Fibroblast of mammary gland (primary cell): ENCODE measurements at regions not wholly inside any gene's neighbourhood (a gene's known extent, or its start where the extent isn't known, plus 50 kb on each side); places are given as distances from the start of the nearest gene placed in this dataset.

Experiments
- DNase-seq: peaks from one replicate; pipeline ENCODE4 v3.0.0-alpha.2; 2010; ENCODE audit warnings: low read depth
- H3K4me3 ChIP-seq: 2 replicates; pipeline ENCODE4 v1.5.1; 2011; ENCODE audit warnings: low read depth, mild to moderate bottlenecking, low read length, moderate library complexity; ENCODE audit not compliant: control insufficient read depth
- TF ChIP-seq, protein P1 (sequence below): conservative IDR thresholded peaks from 2 replicates; pipeline ENCODE4 v1.5.1; 2011; ENCODE audit warnings: low read depth, low read length, inconsistent platforms; ENCODE audit not compliant: control insufficient read depth, insufficient read depth

DNA sequence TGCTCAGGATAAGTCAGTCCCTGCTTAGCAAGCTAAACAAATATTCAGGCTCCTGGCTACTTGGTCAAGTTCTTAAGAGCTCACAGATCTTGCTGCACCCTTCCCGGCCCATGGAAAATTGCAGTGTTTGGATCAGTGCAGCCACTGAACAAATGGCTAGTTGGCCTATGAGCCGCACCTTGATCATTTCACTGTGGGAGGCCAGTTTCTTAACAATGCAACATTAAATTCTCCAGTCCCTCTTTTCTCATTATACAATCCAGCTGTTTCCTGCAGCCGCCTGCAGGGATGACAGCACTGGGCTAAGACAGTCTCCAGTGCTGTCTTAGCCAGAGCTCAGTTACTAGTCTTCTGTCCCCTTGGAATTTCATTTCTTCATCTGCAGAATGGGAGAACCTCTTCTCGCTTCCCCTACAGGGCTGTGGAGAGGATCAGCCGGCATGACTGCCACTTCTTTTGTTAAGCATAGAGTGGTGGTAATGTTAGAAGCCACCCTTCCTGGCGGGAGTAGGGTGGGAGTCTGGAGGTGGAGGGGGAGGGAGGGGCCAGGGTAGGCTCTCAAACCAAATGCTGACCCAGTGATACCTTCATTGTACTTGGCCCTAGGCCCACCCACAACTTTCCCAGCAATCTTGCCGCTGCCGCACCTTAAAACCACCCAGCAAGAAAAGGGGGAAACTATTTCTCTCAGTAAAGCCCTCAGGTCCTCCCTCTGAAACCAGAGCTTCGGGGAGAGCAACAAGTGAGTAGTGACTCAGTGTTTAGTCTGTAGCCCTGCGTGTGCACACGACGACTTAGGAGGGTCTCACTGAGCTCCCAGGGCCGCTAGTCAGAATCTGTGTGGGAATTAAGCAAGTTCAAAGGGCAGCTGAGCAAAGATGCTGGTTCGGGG lies 145.7 kb downstream of the NUAK1 start:
- H3K4me3 ChIP-seq: no peak overlapping the region
- TF ChIP-seq, protein P1, sequence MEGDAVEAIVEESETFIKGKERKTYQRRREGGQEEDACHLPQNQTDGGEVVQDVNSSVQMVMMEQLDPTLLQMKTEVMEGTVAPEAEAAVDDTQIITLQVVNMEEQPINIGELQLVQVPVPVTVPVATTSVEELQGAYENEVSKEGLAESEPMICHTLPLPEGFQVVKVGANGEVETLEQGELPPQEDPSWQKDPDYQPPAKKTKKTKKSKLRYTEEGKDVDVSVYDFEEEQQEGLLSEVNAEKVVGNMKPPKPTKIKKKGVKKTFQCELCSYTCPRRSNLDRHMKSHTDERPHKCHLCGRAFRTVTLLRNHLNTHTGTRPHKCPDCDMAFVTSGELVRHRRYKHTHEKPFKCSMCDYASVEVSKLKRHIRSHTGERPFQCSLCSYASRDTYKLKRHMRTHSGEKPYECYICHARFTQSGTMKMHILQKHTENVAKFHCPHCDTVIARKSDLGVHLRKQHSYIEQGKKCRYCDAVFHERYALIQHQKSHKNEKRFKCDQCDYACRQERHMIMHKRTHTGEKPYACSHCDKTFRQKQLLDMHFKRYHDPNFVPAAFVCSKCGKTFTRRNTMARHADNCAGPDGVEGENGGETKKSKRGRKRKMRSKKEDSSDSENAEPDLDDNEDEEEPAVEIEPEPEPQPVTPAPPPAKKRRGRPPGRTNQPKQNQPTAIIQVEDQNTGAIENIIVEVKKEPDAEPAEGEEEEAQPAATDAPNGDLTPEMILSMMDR: no peak
- DNase-seq: no peak

DNA sequence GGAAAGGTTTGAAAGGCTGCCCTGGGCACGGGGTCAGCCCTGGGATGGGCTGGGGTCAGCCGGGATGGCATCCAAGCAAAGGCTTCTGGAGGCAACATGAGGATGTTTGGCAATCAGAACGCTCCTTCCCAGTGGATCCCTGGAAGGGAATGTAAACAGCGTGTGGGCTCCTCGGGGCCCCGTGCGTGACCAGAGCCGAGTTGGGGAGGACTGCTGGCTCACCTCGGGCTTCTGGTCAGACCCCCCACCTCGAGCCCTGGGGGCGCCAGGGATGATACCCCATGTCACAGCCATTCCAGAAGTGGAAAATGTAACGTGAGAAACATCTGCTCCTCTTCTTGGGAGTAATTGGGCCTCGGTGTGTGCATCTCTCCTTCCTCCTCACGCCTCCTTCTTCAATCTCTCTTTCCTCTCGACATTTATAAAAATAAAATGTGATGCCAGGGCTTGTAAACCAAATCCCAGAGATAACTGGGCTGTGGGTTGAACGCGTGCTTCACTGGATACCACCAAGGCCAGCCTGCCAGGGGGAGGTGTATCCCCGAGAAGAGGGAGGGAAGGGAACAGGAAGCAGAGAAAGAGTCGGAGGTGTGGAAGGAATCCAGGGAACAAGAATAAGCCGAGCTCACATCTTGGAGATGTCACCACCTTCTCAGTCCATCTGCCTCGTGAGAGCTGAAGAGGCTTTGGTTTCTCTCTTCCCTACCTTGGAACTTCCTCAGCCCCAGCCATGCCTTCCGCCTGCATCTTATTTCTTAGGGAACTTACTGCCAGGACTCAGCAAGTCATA lies 144.8 kb downstream of the NUAK1 start:
- DNase-seq: no peak
- H3K4me3 ChIP-seq: no peak overlapping the region
- TF ChIP-seq, protein P1: no peak

DNA sequence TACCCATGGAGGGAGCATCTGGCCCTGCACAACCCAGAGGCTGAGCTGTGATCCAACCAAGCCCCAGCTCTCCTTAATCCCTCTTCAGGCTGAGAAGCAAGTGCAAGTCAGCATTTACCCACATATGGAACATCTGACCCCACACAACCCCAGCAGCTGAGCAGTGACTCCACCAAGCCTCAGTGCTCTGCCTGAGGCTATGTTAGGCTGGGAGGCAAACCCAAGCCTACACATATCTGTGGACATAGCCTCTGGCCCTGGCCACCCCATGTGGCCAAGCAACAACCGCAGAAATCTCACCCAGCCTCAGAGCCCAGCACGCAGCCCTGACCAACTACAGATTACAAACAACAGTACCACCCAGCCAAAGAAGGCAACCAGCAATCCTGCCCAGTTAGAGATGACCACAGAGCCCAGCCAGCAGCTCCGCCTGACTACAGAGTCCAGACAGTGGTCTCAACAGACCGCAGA lies 142.8 kb downstream of the NUAK1 start:
- H3K4me3 ChIP-seq: no peak overlapping the region
- TF ChIP-seq, protein P1: no peak
- no peak for DNase-seq

DNA sequence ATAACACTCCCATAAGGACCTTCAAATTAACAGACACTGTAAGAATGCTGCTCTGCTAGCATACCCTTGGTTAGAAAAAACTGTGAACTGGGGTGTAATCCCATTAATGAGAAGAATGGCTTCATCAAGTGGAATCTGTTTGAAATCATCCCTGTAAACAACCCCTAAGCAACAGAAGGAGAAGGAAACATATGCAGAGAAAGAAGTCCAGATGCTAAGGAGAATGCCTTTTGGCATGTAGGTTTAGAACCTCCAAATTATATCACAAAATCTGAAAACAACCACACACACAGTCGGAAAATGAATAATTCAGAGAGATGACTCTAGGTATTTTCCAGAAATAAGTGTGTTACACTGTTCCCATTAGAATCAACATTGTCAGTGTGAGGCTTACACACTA lies 140.2 kb downstream of the NUAK1 start:
- TF ChIP-seq, protein P1: no peak
- H3K4me3 ChIP-seq: no peak overlapping the region
- DNase-seq: no peak

DNA sequence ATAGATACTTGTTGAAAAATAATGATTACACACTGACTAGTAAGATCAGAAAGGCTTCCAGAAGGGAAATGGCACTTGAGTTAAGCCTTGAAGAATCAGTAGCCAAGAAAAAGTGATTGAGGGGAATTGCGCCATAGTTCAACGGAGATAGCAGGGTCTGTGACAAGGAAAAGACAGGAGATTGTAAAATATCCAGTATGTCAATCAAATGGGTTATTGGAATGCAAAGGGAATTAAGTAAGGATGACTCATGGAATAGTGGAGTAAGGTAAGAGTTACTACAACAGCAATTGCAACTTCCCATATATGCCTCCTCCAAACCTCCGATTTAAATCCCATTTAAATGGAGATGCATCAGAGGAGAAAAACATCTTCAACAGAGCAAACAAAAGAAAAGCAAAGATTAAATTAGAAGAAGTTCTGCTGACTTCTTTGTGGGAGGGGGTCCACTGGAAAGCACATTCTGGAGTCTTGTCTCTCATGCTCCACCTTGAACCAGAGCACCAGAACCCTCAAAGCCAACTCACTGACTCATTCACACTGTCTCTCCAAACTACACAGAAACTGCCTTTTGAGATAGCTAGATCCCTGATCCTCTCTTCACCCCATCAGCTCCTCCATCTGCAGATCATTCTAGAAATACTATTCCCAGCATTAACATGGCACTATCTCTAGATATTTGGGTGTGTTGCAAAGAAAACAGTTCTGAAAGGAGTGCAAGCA lies 138.2 kb downstream of the NUAK1 start:
- H3K4me3 ChIP-seq: no peak overlapping the region
- DNase-seq: no peak
- TF ChIP-seq, protein P1: no peak

DNA sequence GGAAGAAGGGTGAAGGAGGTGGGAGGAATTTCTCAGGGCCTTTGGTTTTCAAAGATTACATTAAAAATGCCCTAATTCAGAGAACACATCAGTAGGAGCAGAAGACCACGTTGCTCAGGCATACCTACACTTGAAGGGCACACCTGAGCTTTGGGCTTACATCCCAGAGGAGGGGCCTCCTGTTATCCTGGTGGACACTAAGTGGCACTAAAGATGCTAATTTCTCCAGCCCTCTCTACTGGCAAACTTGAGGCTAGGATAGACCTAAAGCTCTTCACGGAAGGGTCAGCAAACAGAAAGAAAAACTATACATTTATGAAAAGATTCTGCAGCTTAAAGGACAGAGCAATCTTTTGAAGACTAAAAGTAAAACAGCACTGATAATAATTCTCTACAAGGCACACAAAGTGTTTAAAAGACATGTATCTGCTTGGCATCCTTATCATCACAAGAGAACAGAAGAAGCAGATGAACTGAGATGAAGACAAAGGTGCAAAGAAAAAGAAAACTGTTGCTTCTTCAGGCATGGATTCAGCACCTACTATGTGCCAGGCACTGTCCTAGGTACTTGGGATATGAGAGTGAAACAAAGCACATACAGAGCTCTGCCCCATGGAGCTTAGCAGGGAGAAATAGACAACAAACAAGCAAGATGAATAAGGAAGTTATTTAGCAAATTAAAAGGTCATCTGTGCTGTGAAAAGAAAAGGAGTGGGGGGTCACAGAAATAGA lies 137.5 kb downstream of the NUAK1 start:
- no peak overlapping the region for H3K4me3 ChIP-seq
- no peak for DNase-seq
- TF ChIP-seq, protein P1: no peak
